AG10803 (cell line): ENCODE measurements at regions not wholly inside any gene's neighbourhood (a gene's known extent, or its start where the extent isn't known, plus 50 kb on each side); places are given as distances from the start of the nearest gene placed in this dataset.

Source experiments
- DNase-seq: peaks from one replicate; pipeline ENCODE4 v3.0.0; 2010; ENCODE audit warnings: low read depth
- H3K4me3 ChIP-seq: 2 replicates; pipeline ENCODE4 v1.5.1; 2011; ENCODE audit warnings: mild to moderate bottlenecking, low read length, control low read depth
- CTCF ChIP-seq: conservative IDR thresholded peaks from 2 replicates; pipeline ENCODE4 v1.5.1; 2011; ENCODE audit warnings: mild to moderate bottlenecking, low read length, control low read depth, inconsistent platforms

DNA sequence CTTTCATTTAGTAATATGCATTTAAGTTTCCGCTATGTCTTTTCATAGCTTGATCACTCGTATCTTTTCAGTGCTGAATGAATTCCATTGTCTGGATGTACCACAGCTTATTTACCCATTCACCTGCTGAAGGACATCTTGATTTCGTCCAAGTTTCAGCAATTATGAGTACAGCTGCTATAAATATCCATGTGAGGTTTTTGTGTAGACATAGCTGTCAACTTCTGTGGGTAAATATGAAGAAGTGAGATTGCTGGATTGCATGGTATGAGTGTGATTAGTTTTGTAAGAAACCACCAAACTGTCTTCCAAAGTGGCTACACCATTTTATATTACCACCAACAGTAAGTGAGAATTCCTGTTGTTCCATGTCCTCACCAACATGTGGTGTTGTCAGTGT is 79.2 kb upstream of the STMND1 start:
- peak; percentile 79 for DNase-seq
- no peak overlapping the region for H3K4me3 ChIP-seq
- TF ChIP-seq CTCF = no peak

DNA sequence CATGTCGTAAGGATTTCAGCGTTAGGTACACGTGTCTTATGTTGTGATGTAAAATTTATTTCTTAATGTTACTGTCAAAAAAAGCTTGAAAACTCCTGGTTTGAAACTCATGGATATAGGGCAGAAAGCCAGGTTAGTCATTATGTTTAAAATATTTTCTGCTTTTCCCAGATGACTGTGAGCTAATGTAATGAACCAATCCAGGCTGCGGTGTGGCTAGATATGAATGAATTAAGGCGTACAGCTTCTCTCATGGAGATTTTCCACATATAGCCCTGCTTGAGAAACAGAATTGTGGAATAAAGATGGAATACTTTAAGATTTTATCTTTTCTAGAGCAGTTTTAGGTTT is 80.3 kb upstream of the STMND1 start:
- peak; percentile 59 for DNase-seq
- no peak overlapping the region for H3K4me3 ChIP-seq

DNA sequence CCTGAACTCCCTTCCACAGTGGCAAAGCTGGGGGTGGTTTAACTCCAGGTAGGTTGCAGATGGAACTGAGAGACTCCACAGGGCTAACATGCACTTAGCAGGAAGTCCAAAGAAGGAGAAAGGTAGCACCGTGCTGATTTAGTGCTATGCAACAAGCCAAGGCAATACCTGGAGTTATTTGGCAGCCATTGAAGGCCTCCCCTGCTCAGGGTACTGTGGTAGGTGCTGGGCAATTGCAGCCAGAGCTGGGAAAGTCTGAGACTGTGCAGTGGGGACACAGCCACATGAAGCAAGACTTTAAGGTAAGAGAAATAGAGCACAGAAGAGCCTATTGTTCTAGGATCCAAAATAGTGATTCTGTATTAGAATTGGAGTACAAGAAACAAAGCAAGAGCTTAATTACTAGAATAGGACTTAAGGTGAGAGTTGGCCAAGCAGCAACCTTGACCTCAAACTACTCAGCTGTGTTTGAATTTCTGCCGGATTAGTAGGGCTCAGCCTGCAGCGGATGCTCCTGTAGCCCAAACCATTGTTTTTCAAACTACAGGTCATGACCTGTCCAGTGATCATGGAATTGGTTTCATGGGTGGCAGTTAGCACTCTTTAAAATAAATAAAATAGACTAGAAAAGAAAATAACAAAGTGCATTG is 80.8 kb upstream of the STMND1 start:
- DNase-seq = no peak
- H3K4me3 ChIP-seq = no peak overlapping the region
- no peak for TF ChIP-seq CTCF

More for the DNA sequence above, 80.3 kb upstream of the STMND1 start:
- TF ChIP-seq CTCF = no peak

DNA sequence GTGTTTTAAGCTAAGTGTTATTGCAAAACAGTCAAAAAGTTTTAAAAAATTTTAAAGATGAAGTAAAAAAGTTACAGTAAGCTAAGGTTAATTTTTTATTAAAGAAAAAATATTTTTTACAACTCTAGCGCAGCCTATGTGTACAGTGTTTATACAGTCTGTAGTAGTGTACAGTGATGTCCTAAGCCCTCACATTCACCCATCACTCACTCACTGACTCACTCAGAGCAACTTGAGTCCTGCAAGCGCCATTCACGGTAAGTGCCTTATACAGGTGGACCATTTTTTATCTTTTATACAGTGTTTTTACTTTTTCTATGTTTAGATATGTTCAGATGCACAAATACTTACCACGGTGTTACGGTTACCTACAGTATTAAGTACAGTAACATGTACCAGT is 83.4 kb upstream of the STMND1 start:
- no peak for DNase-seq
- H3K4me3 ChIP-seq = no peak overlapping the region
- TF ChIP-seq CTCF = no peak

- no peak overlapping the region for H3K4me3 ChIP-seq
- no peak for TF ChIP-seq CTCF
- no peak for DNase-seq
Observed at GRCh38 chr6:17017416-17017815, 84.4 kb upstream of the STMND1 start.

DNA sequence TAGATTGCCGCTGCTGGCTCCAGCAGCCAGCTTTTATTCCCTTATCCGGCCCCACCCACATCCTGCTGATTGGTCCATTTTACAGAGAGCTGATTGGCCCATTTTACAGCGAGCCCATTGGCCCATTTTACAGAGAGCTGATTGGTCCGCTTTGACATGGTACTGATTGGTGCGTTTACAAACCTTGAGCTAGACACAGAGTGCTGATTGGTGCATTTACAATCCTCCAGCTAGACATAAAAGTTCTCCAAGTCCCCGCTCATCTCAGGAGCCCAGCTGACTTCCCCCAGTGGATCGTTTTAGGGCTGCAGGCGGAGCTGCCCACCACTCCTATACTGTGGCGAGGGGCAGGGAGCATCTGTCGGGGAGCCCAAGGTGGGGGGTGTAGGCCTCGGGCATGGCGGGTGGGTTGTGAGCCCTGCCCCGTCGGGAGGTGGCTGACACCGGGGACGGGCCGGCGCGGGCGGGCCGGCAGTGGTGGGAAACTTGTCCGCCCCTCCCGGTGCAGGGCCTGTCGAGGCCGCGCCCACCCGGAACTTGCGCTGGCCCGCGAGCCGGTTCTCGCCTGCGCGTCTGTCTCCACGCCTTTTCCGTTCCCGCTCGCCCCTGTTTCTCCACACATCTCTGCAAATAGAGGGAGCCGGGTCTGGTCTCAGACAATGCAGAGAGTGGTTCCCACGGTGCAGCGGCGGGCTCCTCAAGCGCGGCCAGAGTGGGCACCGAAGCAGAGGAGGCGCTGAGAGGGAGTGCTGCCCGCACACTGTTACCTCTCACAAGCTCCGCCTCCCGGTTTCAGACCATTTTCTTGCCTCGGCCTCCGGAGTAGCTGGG is 86.1 kb upstream of the STMND1 start:
- H3K4me3 ChIP-seq = peak overlapping the region; percentile 10; the same call in 1 of the 2 replicates
- TF ChIP-seq CTCF = no peak
- no peak for DNase-seq

DNA sequence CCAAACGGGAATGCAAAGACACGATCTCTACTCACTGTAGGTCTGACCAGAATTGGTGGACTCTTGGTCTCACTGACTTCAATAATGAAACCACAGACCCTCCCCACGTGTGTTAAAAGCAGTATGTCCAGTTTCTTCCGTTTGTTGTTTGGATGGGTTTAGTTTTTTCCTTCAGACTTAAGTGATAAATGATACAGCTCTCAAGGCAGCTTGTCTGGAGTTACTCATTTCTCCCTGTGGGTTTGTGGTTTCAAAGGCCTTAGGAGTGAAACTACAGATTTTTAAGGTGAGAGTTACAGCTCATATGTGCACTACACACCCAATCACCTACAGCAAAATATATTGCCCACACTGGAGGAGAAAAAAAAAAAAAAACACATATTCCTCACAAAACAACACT is 86.7 kb upstream of the STMND1 start:
- TF ChIP-seq CTCF = no peak
- DNase-seq = peak; percentile 76
- H3K4me3 ChIP-seq = no peak overlapping the region
